ENCODE measurements at regions not wholly inside any gene's neighbourhood (a gene's known extent, or its start where the extent isn't known, plus 50 kb on each side); places are given as distances from the start of the nearest gene placed in this dataset.

DNA sequence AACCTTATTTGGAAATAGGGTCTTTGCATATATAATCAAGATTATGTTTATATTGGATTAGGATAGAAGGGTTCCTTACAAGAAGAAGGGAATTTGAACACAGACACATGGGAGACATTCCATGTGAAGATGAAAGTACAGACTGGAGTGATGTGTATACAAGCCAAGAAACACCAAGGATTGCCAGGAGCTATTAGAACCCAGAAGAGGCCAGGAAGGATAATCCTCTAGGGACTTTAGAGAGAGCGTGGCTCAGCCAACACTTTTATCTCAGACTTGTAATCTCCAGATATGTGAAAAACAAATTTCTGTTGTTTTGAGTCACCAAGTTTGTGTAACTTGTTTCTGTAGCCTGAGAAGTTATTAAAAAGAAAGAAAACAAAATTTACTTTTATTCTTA is 1173.9 kb upstream of the CITED2 start:
- Histone ChIP-seq H3K27me3 (ENCODE audit: control insufficient read depth, insufficient read depth, low read length) (no peaks in the 10 kb centered on the region), H3K4me1 (ENCODE audit: control insufficient read depth, insufficient read depth, low read length) (no peaks in the 10 kb centered on the region), H3K27ac (ENCODE audit: low read length) (no peak overlapping the region), H3K4me3 (ENCODE audit: low read length) (no peak overlapping the region), H3K9me3 (ENCODE audit: control insufficient read depth, low read depth, low read length) (no peaks in the 10 kb centered on the region), H3K36me3 (ENCODE audit: control insufficient read depth, insufficient read depth, low read length) (no peaks in the 10 kb centered on the region)
- WGBS (ENCODE audit: insufficient coverage, low lambda C conversion rate), result no CpG with 5 or more reads among the region's 1 CpG
- DNase-seq, result no peak

DNA sequence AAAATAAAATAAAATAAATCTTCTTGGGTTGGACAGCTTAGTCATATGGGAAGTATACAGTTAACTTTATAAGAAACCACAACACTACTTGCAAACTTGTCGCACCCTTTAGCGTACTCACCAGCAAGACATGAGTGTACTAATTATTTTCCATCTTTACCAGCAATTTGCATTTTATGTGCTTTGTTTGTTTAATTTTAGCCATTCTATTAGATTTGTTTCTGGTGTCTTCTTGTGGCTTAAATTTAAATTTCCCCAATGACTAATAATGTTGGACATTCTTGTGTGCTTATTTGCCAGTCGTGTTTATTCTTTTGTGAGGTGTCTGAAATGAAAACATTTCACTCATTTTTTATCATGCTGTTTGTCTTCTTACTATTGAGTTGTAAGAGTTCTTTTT is 1172.2 kb upstream of the CITED2 start:
- H3K27me3 ChIP-seq (ENCODE audit: control insufficient read depth, insufficient read depth, low read length), result no peaks in the 10 kb centered on the region
- WGBS (ENCODE audit: insufficient coverage, low lambda C conversion rate), result 100% methylated on average over 1 of the region's 3 CpGs
- no peaks in the 10 kb centered on the region for H3K9me3 ChIP-seq (ENCODE audit: control insufficient read depth, low read depth, low read length)
- DNase-seq, result no peak
- no peak overlapping the region for H3K27ac ChIP-seq (ENCODE audit: low read length)
- no peaks in the 10 kb centered on the region for H3K4me1 ChIP-seq (ENCODE audit: control insufficient read depth, insufficient read depth, low read length)
- no peaks in the 10 kb centered on the region for H3K36me3 ChIP-seq (ENCODE audit: control insufficient read depth, insufficient read depth, low read length)
- no peak overlapping the region for H3K4me3 ChIP-seq (ENCODE audit: low read length)

DNA sequence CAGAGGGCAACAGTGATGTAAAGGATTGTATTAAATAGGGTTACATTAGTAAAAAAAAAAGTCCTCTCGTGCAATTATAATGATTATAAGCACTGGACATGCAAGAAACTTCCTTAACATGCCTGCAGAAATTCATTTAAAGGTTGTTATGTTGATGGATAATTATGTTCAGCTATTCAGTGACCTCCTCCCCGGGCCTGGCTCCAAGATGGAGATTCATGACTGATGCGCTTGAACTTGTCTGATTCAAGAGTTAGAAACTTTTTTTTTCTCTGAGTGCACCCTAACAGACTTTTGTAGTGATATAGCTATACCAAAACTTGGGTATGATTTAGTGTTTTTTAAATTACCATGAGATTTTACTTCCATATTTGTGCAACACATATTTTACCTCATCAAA is 1170.0 kb upstream of the CITED2 start:
- Histone ChIP-seq H3K9me3 (ENCODE audit: control insufficient read depth, low read depth, low read length) (no peaks in the 10 kb centered on the region), H3K4me1 (ENCODE audit: control insufficient read depth, insufficient read depth, low read length) (no peaks in the 10 kb centered on the region), H3K36me3 (ENCODE audit: control insufficient read depth, insufficient read depth, low read length) (no peaks in the 10 kb centered on the region), H3K4me3 (ENCODE audit: low read length) (no peak overlapping the region), H3K27ac (ENCODE audit: low read length) (no peak overlapping the region), H3K27me3 (ENCODE audit: control insufficient read depth, insufficient read depth, low read length) (no peaks in the 10 kb centered on the region)
- 94% methylated on average over 3 of the region's 3 CpGs for WGBS (ENCODE audit: insufficient coverage, low lambda C conversion rate)
- DNase-seq, result no peak

DNA sequence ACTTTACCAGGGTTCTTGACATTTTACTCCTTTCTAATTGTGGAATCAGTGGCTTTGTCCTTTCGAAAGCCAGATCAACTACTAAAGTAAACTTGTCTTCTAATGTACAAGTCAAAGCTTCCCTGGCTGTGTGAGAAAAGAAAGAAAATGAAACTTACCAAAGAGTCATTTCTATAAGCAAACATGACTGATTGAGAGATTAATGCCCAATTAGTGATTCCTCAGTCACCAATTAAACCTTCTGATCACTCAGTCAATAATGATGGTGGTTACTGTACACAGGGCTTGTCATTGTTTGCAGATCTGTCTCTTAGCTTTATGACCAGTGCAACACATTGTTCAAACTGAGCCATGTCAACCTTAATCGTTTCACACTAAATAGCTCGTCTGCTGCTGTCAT is 1168.4 kb upstream of the CITED2 start:
- no peaks in the 10 kb centered on the region for H3K27me3 ChIP-seq (ENCODE audit: control insufficient read depth, insufficient read depth, low read length)
- H3K36me3 ChIP-seq (ENCODE audit: control insufficient read depth, insufficient read depth, low read length), result no peaks in the 10 kb centered on the region
- DNase-seq, result peak in 1 of 2 donors; percentile 10
- no peaks in the 10 kb centered on the region for H3K4me1 ChIP-seq (ENCODE audit: control insufficient read depth, insufficient read depth, low read length)
- H3K9me3 ChIP-seq (ENCODE audit: control insufficient read depth, low read depth, low read length), result no peaks in the 10 kb centered on the region
- no peak overlapping the region for H3K27ac ChIP-seq (ENCODE audit: low read length)
- 50% methylated on average over 3 of the region's 3 CpGs for WGBS (ENCODE audit: insufficient coverage, low lambda C conversion rate)
- no peak overlapping the region for H3K4me3 ChIP-seq (ENCODE audit: low read length)

DNA sequence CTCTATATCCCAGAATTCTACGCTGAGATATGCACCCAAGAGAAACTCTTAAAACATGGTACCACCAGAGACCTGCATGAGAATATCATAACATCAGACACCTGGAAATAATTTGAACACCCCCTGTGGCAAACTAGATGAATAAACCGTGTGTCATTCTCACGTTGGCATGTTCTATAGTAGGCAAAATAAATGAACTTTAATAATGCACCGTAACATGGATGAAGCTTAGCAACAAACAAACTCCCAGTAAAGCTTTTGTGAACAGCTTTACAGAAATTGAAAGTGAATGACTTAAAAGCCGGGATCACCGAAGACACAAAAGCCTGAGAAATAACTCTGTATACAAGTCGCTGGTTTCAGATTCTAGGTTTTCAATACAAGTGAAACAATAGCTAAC is 1166.8 kb upstream of the CITED2 start:
- Histone ChIP-seq H3K4me3 (ENCODE audit: low read length) (no peak overlapping the region), H3K27me3 (ENCODE audit: control insufficient read depth, insufficient read depth, low read length) (no peaks in the 10 kb centered on the region), H3K36me3 (ENCODE audit: control insufficient read depth, insufficient read depth, low read length) (no peaks in the 10 kb centered on the region), H3K4me1 (ENCODE audit: control insufficient read depth, insufficient read depth, low read length) (no peaks in the 10 kb centered on the region), H3K9me3 (ENCODE audit: control insufficient read depth, low read depth, low read length) (no peaks in the 10 kb centered on the region), H3K27ac (ENCODE audit: low read length) (no peak overlapping the region)
- no peak for DNase-seq
- WGBS (ENCODE audit: insufficient coverage, low lambda C conversion rate), result 94% methylated on average over 3 of the region's 7 CpGs

DNA sequence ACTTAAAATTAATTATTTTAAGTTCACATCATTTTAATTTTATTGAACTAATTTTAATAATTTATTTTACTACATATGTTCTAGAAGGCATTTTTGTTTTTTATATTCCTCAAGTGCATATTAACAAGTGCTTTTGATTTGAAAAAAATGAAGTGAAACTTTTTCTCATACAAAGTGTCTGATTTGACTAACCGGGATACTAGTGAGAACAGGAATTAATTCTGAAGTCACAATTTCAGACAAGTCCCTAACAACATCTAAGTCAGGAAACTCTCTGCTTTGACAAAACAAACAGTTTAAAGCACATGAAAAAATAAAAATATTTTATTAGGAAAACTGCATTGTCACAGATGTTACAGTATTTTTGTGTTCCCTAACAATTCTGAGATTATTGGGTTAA is 1166.3 kb upstream of the CITED2 start:
- Histone ChIP-seq H3K27me3 (ENCODE audit: control insufficient read depth, insufficient read depth, low read length) (no peaks in the 10 kb centered on the region), H3K36me3 (ENCODE audit: control insufficient read depth, insufficient read depth, low read length) (no peaks in the 10 kb centered on the region), H3K27ac (ENCODE audit: low read length) (no peak overlapping the region), H3K4me1 (ENCODE audit: control insufficient read depth, insufficient read depth, low read length) (no peaks in the 10 kb centered on the region), H3K9me3 (ENCODE audit: control insufficient read depth, low read depth, low read length) (no peaks in the 10 kb centered on the region), H3K4me3 (ENCODE audit: low read length) (no peak overlapping the region)
- DNase-seq, result no peak
- WGBS (ENCODE audit: insufficient coverage, low lambda C conversion rate), result no CpG with 5 or more reads among the region's 1 CpG

DNA sequence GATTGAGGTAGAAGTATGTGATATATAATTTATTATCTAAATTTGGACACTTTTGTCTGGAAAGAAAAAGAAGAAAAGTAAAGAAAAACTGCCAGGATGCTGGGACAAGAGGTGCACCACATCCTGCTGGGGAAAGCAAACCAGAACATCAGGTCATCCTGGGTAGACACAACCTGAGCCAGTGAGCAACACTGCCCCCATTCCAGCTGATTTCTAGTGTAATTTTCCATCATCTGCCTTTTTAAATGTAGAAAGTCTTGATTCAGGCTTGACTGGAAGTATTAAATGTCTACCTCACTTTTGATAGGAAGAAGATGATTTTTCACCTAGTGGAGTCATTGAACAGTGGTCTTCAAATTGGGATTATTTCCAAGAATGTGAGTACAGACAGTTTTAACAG is 1164.5 kb upstream of the CITED2 start:
- no peak overlapping the region for H3K4me3 ChIP-seq (ENCODE audit: low read length)
- no peak overlapping the region for H3K27ac ChIP-seq (ENCODE audit: low read length)
- DNase-seq, result no peak
- no peaks in the 10 kb centered on the region for H3K27me3 ChIP-seq (ENCODE audit: control insufficient read depth, insufficient read depth, low read length)
- H3K36me3 ChIP-seq (ENCODE audit: control insufficient read depth, insufficient read depth, low read length), result no peaks in the 10 kb centered on the region
- peaks cover 3% of the 10 kb centered on the region for H3K9me3 ChIP-seq (ENCODE audit: control insufficient read depth, low read depth, low read length)
- no peaks in the 10 kb centered on the region for H3K4me1 ChIP-seq (ENCODE audit: control insufficient read depth, insufficient read depth, low read length)

DNA sequence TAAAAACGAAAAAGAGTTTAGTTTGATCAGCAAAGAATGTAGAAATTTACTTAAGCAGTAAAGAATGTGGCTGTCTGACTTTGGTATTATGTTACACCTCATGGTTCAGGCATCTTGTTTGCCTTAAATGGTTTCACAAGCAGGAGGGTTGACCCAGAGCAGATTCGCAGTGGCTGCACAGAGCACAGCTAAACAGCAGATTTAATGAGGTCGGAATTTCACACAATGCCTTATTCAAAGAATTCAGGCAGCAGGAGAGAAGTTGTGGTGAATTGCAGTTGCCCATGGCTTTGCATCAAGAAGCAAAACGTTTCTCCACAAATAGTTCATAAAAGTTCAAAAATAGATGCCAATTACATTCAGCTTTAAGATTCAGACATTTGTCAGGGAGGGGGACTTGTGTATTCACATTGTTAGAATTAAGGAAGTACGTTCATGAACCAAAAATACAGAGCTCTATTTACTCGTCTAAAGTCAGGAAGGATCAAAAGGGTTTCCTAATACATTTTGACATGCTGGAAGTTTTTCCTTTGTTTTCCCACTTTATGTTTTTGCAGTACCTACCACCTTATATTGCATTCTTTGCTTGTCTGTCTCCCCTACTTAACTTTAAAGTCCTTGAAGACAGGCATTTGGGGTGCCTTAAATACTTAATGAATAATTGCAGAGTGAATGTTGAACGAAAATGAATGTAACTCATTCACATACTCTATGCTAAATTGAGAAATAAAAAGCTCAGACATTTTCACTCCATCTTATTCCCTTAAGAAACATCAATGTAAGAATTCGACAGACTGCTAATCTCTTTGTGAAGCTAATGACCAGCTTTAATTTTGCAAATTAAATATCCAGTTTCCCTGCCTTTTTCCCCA is 1163.6 kb upstream of the CITED2 start:
- WGBS (ENCODE audit: insufficient coverage, low lambda C conversion rate), result 75% methylated on average over 2 of the region's 8 CpGs
- peak; percentile 1 to 29 for DNase-seq
- Histone ChIP-seq H3K9me3 (ENCODE audit: control insufficient read depth, low read depth, low read length) (peaks cover 3% of the 10 kb centered on the region), H3K36me3 (ENCODE audit: control insufficient read depth, insufficient read depth, low read length) (no peaks in the 10 kb centered on the region), H3K4me1 (ENCODE audit: control insufficient read depth, insufficient read depth, low read length) (no peaks in the 10 kb centered on the region), H3K4me3 (ENCODE audit: low read length) (no peak overlapping the region), H3K27me3 (ENCODE audit: control insufficient read depth, insufficient read depth, low read length) (no peaks in the 10 kb centered on the region), H3K27ac (ENCODE audit: low read length) (no peak overlapping the region)

DNA sequence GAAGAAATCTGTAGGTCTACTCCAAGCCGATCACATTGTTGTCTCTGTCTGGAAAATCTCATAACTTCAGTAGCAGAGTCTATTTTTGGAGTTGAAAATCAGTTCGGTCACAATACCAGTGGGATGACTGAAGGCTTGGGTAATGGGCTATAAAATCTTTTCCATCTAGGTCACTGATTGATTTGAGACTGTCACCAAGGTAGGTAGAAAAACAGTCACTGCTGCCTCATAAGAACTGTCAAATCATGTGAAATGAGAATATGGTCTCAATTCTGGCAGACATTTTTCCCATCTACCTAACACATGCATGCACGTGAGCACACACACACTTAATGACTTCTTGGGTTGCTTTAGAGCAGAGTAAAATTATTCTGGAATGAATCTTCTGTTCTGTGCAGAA is 1162.8 kb upstream of the CITED2 start:
- Histone ChIP-seq H3K4me1 (ENCODE audit: control insufficient read depth, insufficient read depth, low read length) (no peaks in the 10 kb centered on the region), H3K36me3 (ENCODE audit: control insufficient read depth, insufficient read depth, low read length) (no peaks in the 10 kb centered on the region), H3K9me3 (ENCODE audit: control insufficient read depth, low read depth, low read length) (peaks cover 3% of the 10 kb centered on the region), H3K4me3 (ENCODE audit: low read length) (no peak overlapping the region), H3K27me3 (ENCODE audit: control insufficient read depth, insufficient read depth, low read length) (no peaks in the 10 kb centered on the region), H3K27ac (ENCODE audit: low read length) (no peak overlapping the region)
- no CpG with 5 or more reads among the region's 3 CpGs for WGBS (ENCODE audit: insufficient coverage, low lambda C conversion rate)
- no peak for DNase-seq

DNA sequence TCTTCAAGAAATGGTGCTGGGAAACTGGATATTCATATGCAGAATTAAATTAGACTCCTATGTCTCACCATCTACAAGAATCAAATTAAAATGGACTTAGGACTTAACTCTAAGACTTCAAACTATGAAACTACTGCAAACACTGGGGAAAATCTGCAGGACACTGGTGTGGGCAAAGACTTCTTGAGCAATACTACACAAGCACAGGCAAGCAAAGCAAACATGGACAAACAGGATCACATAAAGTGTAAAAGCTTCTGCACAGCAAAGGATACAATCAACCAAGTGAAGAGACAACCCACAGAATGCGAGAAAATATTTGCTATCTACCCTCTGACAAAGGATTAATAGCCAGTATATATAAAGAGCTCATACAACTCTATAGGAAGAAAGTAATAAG is 1161.1 kb upstream of the CITED2 start:
- Histone ChIP-seq H3K4me1 (ENCODE audit: control insufficient read depth, insufficient read depth, low read length) (no peaks in the 10 kb centered on the region), H3K27me3 (ENCODE audit: control insufficient read depth, insufficient read depth, low read length) (no peaks in the 10 kb centered on the region), H3K27ac (ENCODE audit: low read length) (no peak overlapping the region), H3K4me3 (ENCODE audit: low read length) (no peak overlapping the region), H3K9me3 (ENCODE audit: control insufficient read depth, low read depth, low read length) (peaks cover 3% of the 10 kb centered on the region), H3K36me3 (ENCODE audit: control insufficient read depth, insufficient read depth, low read length) (no peaks in the 10 kb centered on the region)
- no CpG with 5 or more reads among the region's 1 CpG for WGBS (ENCODE audit: insufficient coverage, low lambda C conversion rate)
- no peak for DNase-seq

DNA sequence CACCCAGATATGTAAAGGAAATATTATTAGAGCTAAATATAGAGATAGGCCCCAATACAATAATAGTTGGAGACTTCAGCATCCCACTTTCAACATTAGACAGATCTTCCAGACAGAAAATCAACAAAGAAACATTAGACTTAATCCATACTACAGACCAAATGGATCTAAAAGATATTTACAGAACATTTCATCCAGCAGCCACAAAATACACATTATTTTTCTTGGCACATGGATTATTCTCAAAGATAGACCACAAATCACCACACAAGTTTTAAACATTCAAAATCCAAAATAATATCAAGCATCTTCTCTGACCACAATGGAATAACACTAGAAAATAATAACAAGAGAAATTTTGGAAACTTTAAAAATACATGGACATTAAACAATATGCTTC is 1159.1 kb upstream of the CITED2 start:
- Histone ChIP-seq H3K27ac (ENCODE audit: low read length) (no peak overlapping the region), H3K27me3 (ENCODE audit: control insufficient read depth, insufficient read depth, low read length) (no peaks in the 10 kb centered on the region), H3K9me3 (ENCODE audit: control insufficient read depth, low read depth, low read length) (peaks cover 3% of the 10 kb centered on the region), H3K4me1 (ENCODE audit: control insufficient read depth, insufficient read depth, low read length) (no peaks in the 10 kb centered on the region), H3K4me3 (ENCODE audit: low read length) (no peak overlapping the region), H3K36me3 (ENCODE audit: control insufficient read depth, insufficient read depth, low read length) (no peaks in the 10 kb centered on the region)
- DNase-seq, result no peak

All from large intestine (tissue), 3 donors.